ENCODE measurements at regions not wholly inside any gene's neighbourhood (a gene's known extent, or its start where the extent isn't known, plus 50 kb on each side); places are given as distances from the start of the nearest gene placed in this dataset.

- H3K4me3 ChIP-seq (replicated peaks; ENCODE audit: low read depth, low read length), result no peak overlapping the region
- no peak for TF ChIP-seq CTCF (IDR thresholded peaks at IDR 0.05; ENCODE audit: low read length, missing control alignments)
- no peak for DNase-seq (ENCODE audit: low read depth)
Measured at GRCh38 chr13:21771075-21771474, 100.2 kb downstream of the FGF9 start.

GRCh38 chr13:21777166-21777565 lies 106.3 kb downstream of the FGF9 start:
- no peak for DNase-seq (ENCODE audit: low read depth)
- no peak for TF ChIP-seq CTCF (IDR thresholded peaks at IDR 0.05; ENCODE audit: low read length, missing control alignments)
- no peak overlapping the region for H3K4me3 ChIP-seq (replicated peaks; ENCODE audit: low read depth, low read length)

- H3K4me3 ChIP-seq (replicated peaks; ENCODE audit: low read depth, low read length), result no peak overlapping the region
- DNase-seq (ENCODE audit: low read depth), result no peak
- no peak for TF ChIP-seq CTCF (IDR thresholded peaks at IDR 0.05; ENCODE audit: low read length, missing control alignments)
Measured at GRCh38 chr13:21777813-21778212, 106.9 kb downstream of the FGF9 start.

DNA sequence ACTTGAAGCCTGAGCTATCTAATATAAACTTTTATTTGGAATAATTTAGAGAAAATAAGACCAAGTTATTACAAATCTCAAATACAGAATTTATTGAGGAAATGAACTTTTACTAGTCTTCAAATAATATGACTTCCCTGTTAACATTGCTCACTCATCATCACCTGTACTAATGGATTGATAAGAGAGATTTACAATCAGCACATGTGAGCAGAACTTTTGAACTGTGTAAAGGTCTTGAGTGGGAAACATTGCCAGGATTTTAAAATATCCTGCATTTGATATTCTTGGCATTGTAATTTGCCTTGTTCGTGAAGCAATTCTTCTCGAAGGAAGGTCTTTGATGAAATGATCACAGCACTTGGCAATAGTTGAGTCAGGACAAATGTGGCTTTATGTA lies 111.9 kb downstream of the FGF9 start:
- H3K4me3 ChIP-seq (replicated peaks; ENCODE audit: low read depth, low read length), result no peak overlapping the region
- DNase-seq (ENCODE audit: low read depth), result no peak
- TF ChIP-seq CTCF (IDR thresholded peaks at IDR 0.05; ENCODE audit: low read length, missing control alignments), result no peak

DNA sequence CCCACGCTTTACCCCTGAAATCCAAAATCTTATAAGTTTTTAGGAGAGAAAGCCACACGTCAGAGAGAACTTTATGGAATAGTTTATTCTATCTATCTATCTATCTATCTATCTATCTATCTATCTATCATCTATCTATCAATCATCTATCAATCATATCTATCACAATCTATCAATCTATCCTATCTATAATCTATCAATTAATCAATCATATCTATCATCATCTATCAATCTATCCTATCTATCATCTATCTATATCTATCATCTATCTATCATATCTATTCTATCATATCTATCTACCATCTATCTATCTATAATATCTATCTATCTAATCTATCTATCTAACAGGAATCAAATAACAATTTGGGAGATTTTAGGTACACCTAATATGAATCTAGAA lies 115.1 kb downstream of the FGF9 start:
- no peak for TF ChIP-seq CTCF (IDR thresholded peaks at IDR 0.05; ENCODE audit: low read length, missing control alignments)
- no peak overlapping the region for H3K4me3 ChIP-seq (replicated peaks; ENCODE audit: low read depth, low read length)
- DNase-seq (ENCODE audit: low read depth), result no peak

DNA sequence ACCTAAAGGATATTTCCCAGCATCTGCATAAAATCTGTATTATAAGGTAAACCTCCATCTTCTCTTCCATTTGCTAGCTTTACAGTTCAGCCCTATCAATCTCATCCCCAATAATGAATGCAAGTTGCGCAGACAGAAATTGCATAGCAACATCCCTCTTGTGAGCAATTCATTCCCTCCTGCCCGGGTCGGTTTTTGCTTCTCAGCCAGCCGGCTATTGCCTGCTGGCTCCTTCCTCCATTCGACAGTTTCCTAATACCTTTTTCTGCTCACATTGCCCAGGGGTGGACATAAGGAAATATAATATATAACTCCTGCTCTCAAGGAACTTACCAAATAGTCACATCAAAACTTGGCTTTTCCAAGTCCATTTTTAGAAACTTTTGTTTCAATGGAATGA lies 125.2 kb downstream of the FGF9 start:
- H3K4me3 ChIP-seq (replicated peaks; ENCODE audit: low read depth, low read length), result no peak overlapping the region
- no peak for DNase-seq (ENCODE audit: low read depth)
- TF ChIP-seq CTCF (IDR thresholded peaks at IDR 0.05; ENCODE audit: low read length, missing control alignments), result no peak

DNA sequence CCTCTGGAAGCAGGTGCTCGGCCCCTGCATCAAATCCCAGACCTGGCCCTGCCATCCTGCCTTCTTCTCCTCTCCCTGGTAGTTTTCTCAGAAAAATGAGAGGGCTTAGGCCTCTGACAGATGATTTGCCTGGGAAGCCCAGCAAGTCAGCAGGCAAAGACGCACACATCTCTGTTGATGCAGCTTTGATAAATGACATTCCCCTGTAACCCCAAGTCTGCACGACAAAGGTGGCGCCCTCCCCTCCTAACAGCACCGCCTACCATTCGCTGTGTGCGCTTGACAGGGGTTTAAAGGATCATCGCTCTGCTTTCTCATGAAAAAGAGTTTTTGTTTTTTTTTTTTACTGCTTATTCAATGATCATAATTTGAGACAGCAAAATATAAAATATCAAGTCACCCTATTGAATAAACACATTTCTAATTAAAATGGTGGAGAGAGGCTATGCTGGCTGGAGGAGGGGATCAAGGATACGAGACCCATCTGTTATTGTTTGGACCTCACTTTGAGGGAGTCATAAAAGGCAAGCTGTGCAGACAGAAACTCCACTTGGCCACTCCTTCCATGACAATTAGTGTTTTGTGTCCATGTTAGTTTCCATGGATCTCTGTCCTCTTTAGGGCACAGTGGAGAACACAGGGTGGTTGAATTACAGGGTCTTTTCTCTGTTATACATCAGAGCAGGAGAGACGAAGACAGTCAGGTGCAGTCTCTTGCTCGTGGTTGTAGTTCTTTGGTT lies 126.1 kb downstream of the FGF9 start:
- no peak overlapping the region for H3K4me3 ChIP-seq (replicated peaks; ENCODE audit: low read depth, low read length)
- no peak for TF ChIP-seq CTCF (IDR thresholded peaks at IDR 0.05; ENCODE audit: low read length, missing control alignments)
- DNase-seq (ENCODE audit: low read depth), result no peak
